ENCODE measurements at regions not wholly inside any gene's neighbourhood (a gene's known extent, or its start where the extent isn't known, plus 50 kb on each side); places are given as distances from the start of the nearest gene placed in this dataset.
A peak's percentile ranks its signal among the peaks of the same experiment; 100 is the strongest.

DNA sequence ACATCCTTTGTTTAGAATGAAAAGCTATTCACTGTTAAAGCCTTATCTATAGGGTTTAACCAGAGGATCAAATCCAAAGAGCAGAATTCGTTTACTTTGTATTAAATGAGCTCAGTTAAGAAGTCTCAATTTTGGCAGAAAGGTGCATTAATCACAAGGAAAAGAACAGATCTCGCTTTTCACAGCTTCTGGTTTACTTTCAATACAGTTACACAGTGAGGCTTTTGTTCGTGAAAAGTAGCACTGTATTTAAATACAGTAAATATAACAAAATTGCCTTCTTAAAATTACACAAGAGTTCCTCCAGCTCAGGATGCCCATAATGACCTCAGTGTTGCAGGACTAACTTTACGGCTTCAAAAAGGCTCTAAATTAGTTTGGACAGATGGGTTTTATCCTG is 669.1 kb upstream of the SALL1 start:
- intact Hi-C loops (cut with DNase I): loop anchor here (10.0 kb wide), 1 partner anchor 165 kb away; no protein-coding TSS in a partner anchor
- no peak overlapping the region for H3K27ac ChIP-seq (replicated peaks in 1 of 4)
- DNase-seq (ENCODE audit: extremely low spot score): no peak
- H3K4me1 ChIP-seq: no peaks in the 10 kb centered on the region
- 60% methylated on average over 4 of the region's 4 CpGs for WGBS
- no peak overlapping the region for H3K4me3 ChIP-seq
- no peaks in the 10 kb centered on the region for H3K27me3 ChIP-seq
- no peaks in the 10 kb centered on the region for H3K9me3 ChIP-seq
- TF ChIP-seq, protein P1, sequence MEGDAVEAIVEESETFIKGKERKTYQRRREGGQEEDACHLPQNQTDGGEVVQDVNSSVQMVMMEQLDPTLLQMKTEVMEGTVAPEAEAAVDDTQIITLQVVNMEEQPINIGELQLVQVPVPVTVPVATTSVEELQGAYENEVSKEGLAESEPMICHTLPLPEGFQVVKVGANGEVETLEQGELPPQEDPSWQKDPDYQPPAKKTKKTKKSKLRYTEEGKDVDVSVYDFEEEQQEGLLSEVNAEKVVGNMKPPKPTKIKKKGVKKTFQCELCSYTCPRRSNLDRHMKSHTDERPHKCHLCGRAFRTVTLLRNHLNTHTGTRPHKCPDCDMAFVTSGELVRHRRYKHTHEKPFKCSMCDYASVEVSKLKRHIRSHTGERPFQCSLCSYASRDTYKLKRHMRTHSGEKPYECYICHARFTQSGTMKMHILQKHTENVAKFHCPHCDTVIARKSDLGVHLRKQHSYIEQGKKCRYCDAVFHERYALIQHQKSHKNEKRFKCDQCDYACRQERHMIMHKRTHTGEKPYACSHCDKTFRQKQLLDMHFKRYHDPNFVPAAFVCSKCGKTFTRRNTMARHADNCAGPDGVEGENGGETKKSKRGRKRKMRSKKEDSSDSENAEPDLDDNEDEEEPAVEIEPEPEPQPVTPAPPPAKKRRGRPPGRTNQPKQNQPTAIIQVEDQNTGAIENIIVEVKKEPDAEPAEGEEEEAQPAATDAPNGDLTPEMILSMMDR (IDR thresholded peaks at IDR 0.05): no peak
- TF ChIP-seq EP300 (IDR thresholded peaks at IDR 0.05) (no peak), POLR2AphosphoS5 (IDR thresholded peaks at IDR 0.05) (no peak), POLR2A (IDR thresholded peaks at IDR 0.05; ENCODE audit: low read depth) (no peak)
- H3K36me3 ChIP-seq: no peaks in the 10 kb centered on the region

DNA sequence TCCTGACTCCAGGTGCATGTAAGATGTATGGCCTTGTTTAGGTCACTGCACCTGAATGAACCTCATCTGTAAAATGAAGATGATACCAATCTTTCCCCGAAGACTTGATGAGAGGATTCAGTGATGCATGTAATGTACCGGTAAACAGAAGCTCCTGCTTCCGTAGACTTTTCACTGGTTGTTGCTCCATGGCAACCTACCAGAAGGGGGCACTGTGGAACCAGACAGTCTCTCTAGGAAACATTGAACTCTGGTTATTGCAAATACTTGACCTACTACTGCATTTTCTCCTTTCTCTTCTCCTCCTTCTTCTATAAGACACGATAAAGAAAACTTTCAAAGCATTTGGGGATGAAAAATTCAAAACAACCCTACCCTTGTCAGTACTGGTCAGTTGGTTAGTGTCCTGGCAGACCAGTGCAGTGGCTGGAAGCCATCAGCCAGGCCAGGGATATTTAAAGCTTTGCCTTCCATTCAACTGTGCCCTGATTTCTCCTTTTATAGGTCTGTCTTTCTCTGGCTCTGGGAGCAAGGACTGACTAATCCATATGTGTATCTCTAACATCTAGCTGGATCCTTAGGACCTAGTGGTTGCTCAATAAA is 667.4 kb upstream of the SALL1 start:
- Histone ChIP-seq H3K4me3 (no peak overlapping the region), H3K36me3 (no peaks in the 10 kb centered on the region), H3K4me1 (no peaks in the 10 kb centered on the region), H3K9me3 (no peaks in the 10 kb centered on the region), H3K27me3 (no peaks in the 10 kb centered on the region), H3K27ac (replicated peaks in 1 of 4) (no peak overlapping the region)
- TF ChIP-seq, protein P1 (IDR thresholded peaks at IDR 0.05): peak in 1 of 3 experiments; percentile 29
- TF ChIP-seq POLR2AphosphoS5 (IDR thresholded peaks at IDR 0.05): no peak
- no peak for DNase-seq (ENCODE audit: extremely low spot score)
- intact Hi-C loops (cut with DNase I): no loop called here
- 37% methylated on average over 4 of the region's 4 CpGs for WGBS

DNA sequence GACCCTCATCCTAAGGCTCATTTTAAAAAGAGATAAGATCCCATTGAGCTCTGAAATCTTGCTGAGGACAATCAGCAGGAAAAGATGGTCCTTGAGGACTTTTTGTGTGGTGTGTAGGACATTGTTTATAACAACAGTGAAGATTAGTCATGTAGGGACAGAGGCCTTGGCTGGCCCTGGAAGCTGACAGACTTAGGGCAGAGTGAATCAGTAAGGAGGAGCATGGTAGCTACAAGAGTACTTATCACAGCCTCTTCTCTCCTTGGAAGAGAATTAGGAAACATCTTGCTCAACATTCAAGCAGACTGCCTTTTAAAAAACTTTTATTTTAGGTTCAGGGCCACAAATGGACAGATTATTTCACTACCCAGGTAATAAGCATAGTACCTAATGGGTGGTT is 665.9 kb upstream of the SALL1 start:
- no peak for DNase-seq (ENCODE audit: extremely low spot score)
- Histone ChIP-seq H3K36me3 (no peaks in the 10 kb centered on the region), H3K27me3 (no peaks in the 10 kb centered on the region), H3K27ac (replicated peaks in 1 of 4) (no peak overlapping the region), H3K4me1 (no peaks in the 10 kb centered on the region), H3K4me3 (no peak overlapping the region), H3K9me3 (no peaks in the 10 kb centered on the region)
- no peak for TF ChIP-seq POLR2A (IDR thresholded peaks at IDR 0.05; ENCODE audit: low read depth)
- no peak for TF ChIP-seq POLR2AphosphoS5 (IDR thresholded peaks at IDR 0.05)
- TF ChIP-seq, protein P1 (IDR thresholded peaks at IDR 0.05): no peak
- TF ChIP-seq EP300 (IDR thresholded peaks at IDR 0.05): no peak
- intact Hi-C loops (cut with DNase I): no loop called here

DNA sequence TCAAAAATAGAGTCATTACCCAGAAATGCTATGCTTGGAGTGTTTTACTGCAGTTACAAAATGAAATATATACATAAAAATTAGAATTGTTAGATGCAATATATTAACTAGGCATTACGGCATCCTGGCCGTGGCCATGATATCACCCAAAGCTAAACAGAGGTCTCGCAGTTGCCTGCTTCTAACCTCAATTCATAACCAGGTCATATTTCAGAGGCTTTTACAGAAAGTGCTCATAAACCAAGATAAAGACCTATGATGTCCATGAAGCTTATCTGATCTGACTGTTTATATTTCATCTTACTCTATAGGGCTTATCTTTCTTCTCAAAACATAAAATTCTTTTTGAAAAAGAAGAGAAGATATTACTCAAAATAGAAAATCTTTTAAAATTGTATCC is 664.5 kb upstream of the SALL1 start:
- Histone ChIP-seq H3K4me3 (no peak overlapping the region), H3K9me3 (no peaks in the 10 kb centered on the region), H3K27ac (replicated peaks in 1 of 4) (no peak overlapping the region), H3K36me3 (no peaks in the 10 kb centered on the region), H3K4me1 (no peaks in the 10 kb centered on the region), H3K27me3 (no peaks in the 10 kb centered on the region)
- intact Hi-C loops (cut with DNase I): no loop called here
- WGBS: 65% methylated on average over 3 of the region's 3 CpGs
- no peak for TF ChIP-seq POLR2AphosphoS5 (IDR thresholded peaks at IDR 0.05)
- no peak for TF ChIP-seq POLR2A (IDR thresholded peaks at IDR 0.05; ENCODE audit: low read depth)
- no peak for TF ChIP-seq EP300 (IDR thresholded peaks at IDR 0.05)
- TF ChIP-seq, protein P1 (IDR thresholded peaks at IDR 0.05): no peak
- no peak for DNase-seq (ENCODE audit: extremely low spot score)

DNA sequence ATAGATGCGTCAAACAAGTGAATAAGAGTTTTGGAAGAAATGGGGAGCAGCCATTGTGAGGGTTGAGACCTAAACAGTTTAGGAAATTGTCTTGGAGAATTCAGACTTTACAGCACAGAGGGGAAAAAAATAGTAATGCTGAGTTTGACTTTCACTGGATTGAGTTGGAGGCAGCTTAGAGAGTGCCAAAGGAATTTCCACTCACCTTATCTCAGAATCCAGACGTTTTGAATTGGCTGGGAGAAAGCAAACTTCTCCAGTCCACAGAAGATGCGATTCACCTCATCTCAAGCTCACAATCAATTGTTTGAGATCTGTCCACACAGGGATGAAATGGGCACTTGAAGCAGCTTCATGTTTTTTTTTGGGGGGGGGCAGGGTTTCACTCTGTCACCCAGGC is 663.5 kb upstream of the SALL1 start:
- WGBS: 72% methylated on average over 3 of the region's 3 CpGs
- no peaks in the 10 kb centered on the region for H3K9me3 ChIP-seq
- no peak for DNase-seq (ENCODE audit: extremely low spot score)
- intact Hi-C loops (cut with DNase I): no loop called here
- H3K27me3 ChIP-seq: no peaks in the 10 kb centered on the region
- TF ChIP-seq, protein P1 (IDR thresholded peaks at IDR 0.05): no peak
- no peak for TF ChIP-seq EP300 (IDR thresholded peaks at IDR 0.05)
- TF ChIP-seq POLR2AphosphoS5 (IDR thresholded peaks at IDR 0.05): no peak
- no peak for TF ChIP-seq POLR2A (IDR thresholded peaks at IDR 0.05; ENCODE audit: low read depth)
- no peaks in the 10 kb centered on the region for H3K36me3 ChIP-seq
- no peak overlapping the region for H3K4me3 ChIP-seq
- no peaks in the 10 kb centered on the region for H3K4me1 ChIP-seq
- no peak overlapping the region for H3K27ac ChIP-seq (replicated peaks in 1 of 4)
